Activated CD4-positive, alpha-beta memory T cell treated with anti-CD3 and anti-CD28 coated beads, Interleukin-2, amount 10 ng/mL, durations not matched to agents 7 days and 5 days (primary cell): ENCODE measurements at regions not wholly inside any gene's neighbourhood (a gene's known extent, or its start where the extent isn't known, plus 50 kb on each side); places are given as distances from the start of the nearest gene placed in this dataset.

Experiments
- CTCF ChIA-PET: fragments of 350-600 bp; sonication (Branson Sonifier 250); formaldehyde crosslinking; loops from one replicate; lab custom pipeline; 2021; ENCODE audit warnings: antibody characterized with exemption, inconsistent platforms; lab: Charles Lee
- POLR2A ChIA-PET: fragments of 350-600 bp; sonication (Branson Sonifier 250); formaldehyde crosslinking; loops from one replicate; lab custom pipeline; 2021; ENCODE audit warnings: antibody characterized with exemption; lab: Charles Lee
- DNase-seq: peaks from one replicate; pipeline ENCODE4 v3.0.0-alpha.2; 2020
- H3K27ac Mint-ChIP-seq: one replicate; pipeline ENCODE4 v1.8.0; 2021; ENCODE audit warnings: mild to moderate bottlenecking, mixed read lengths
- H3K27me3 Mint-ChIP-seq: one replicate; pipeline ENCODE4 v1.8.0; 2021; ENCODE audit warnings: mixed read lengths
- H3K36me3 Mint-ChIP-seq: one replicate; pipeline ENCODE4 v1.8.0; 2021; ENCODE audit warnings: low read depth, mixed read lengths
- H3K4me1 Mint-ChIP-seq: one replicate; pipeline ENCODE4 v1.8.0; 2021; ENCODE audit warnings: mixed read lengths
- H3K4me3 Mint-ChIP-seq: one replicate; pipeline ENCODE4 v1.8.0; 2021; ENCODE audit warnings: mild to moderate bottlenecking, mixed read lengths
- H3K9me3 Mint-ChIP-seq: one replicate; pipeline ENCODE4 v1.8.0; 2021; ENCODE audit warnings: mixed read lengths

DNA sequence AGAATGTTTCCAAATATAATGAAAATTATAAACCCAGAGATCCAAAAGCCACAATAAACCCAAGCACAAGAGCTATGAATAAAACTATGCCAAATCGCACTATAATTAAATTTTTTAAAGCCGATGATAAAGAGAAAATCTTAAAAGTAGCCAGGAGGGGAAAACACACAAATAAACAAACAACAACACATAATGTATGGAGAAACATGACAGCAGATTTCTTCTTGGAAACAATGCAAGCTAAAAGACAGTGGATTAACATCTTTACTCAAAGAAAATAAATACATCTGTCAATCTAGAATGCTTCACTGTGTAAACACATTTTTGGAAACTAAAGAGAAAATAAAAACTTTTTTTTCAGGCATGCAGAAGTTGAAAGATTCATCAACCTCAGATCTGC is 53.0 kb upstream of the SMOX start:
- Mint-ChIP-seq H3K4me1 (peaks cover 4% of the 10 kb centered on the region), H3K36me3 (no peaks in the 10 kb centered on the region), H3K9me3 (peaks cover 8% of the 10 kb centered on the region), H3K27me3 (peaks cover 16% of the 10 kb centered on the region), H3K27ac (no peak overlapping the region), H3K4me3 (no peak overlapping the region)
- no peak for DNase-seq
- POLR2A ChIA-PET: no interaction called here
- CTCF ChIA-PET: no interaction called here

DNA sequence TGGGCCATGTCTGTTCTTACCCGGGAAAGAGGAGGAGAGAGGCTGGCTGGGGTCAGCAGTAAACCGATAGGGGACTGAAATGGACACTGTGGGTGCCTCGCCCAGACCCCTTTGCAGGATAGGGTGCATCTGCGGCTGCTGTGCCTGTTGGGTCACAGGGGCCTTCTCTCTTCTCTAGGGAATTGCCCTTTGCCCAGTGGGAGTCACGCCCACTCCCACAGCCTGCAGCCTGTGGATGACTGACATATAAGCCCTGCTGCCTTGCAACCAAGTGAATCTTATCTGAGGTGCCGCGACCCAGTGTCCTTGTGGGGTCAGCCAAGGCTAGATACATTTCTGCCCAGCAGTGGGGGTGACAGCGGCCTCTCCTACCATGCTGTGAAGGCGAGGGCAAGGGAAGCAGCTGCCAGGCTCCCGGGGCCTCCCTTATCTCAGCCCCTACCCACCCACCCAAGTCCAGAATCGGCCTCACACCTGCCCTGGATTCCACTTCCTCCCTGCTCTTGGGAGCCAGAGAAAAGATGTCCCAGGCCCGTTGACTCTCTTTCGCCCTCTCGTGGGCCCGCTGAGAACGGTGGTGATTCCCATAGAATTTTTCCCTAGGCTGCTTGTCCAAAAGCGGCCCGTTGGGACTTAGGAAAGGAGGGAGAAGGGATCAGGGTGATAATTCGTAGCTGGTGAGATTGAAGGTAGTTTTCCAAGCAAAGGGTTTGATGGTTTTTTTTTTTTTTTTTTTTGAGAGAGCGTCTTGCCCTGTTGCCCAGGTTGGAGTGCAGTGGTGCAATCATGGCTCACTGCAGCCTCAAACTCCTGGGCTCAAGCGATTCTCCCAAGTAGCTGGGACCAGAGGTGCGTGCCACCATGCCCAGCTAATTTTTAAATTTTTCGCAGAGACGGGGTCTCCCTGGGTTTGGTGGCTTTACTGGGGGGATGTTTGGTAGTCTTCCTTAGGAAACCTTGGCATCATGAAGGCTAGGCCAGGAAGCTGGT is 56.8 kb upstream of the SMOX start:
- peaks cover 8% of the 10 kb centered on the region for H3K9me3 Mint-ChIP-seq
- no peak overlapping the region for H3K27ac Mint-ChIP-seq
- peaks cover 6% of the 10 kb centered on the region for H3K4me1 Mint-ChIP-seq
- DNase-seq: peak; percentile 58
- no peaks in the 10 kb centered on the region for H3K36me3 Mint-ChIP-seq
- POLR2A ChIA-PET: interaction anchor here (1.3 kb wide), 1 partner anchor 9 kb away, joined by 3 read pairs; no protein-coding TSS in a partner anchor
- CTCF ChIA-PET: interaction anchor here (0.7 to 1.5 kb wide), 6 partner anchors 9 to 305 kb away, joined by 3 to 5 read pairs (median 4); partner anchors contain the start of gene CENPB
- H3K4me3 Mint-ChIP-seq: no peak overlapping the region
- peaks cover 16% of the 10 kb centered on the region for H3K27me3 Mint-ChIP-seq

DNA sequence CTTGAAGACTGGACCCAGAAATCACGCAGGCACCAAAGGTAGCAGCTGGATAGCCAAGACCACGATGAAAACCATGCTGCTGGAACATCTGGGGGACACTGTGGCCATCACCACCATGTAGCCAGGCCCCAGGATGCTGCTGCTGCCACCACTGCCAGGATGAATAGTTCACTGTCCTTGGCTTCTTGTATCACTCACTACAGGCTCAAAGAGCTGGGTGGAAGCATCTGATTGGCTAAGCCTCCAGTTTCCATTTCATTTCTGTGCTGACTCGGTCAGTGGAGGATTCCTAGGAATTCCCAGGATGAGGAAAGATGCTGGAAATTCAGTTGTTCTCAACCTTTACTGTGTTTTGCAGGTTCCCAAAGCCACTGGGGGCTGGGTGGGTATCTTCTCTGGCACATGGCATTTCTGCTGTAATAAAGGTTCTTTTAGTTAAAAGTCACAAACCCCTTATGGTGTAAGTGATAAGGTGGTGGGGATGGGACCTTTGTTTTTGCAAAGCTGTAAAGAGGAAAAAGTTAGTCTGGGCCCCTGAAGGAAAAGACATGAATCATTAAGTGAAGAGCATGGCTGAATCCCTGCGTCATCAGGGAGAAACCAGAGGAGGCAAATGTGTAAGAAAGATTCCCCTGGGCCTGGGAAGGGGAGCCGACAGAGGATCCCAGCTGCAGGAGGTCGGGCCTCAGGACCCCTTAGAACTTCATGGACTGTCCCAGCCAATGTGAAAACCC is 57.7 kb upstream of the SMOX start:
- Mint-ChIP-seq H3K27ac (no peak overlapping the region), H3K9me3 (peaks cover 8% of the 10 kb centered on the region), H3K27me3 (peaks cover 16% of the 10 kb centered on the region), H3K4me1 (peaks cover 6% of the 10 kb centered on the region), H3K4me3 (no peak overlapping the region), H3K36me3 (no peaks in the 10 kb centered on the region)
- POLR2A ChIA-PET: interaction anchor here (1.5 kb wide), 1 partner anchor 53 kb away, joined by 3 read pairs; no protein-coding TSS in a partner anchor
- CTCF ChIA-PET: interaction anchor here (1.3 kb wide), 1 partner anchor 304 kb away, joined by 4 read pairs; the partner anchor contains the start of gene CENPB
- no peak for DNase-seq

DNA sequence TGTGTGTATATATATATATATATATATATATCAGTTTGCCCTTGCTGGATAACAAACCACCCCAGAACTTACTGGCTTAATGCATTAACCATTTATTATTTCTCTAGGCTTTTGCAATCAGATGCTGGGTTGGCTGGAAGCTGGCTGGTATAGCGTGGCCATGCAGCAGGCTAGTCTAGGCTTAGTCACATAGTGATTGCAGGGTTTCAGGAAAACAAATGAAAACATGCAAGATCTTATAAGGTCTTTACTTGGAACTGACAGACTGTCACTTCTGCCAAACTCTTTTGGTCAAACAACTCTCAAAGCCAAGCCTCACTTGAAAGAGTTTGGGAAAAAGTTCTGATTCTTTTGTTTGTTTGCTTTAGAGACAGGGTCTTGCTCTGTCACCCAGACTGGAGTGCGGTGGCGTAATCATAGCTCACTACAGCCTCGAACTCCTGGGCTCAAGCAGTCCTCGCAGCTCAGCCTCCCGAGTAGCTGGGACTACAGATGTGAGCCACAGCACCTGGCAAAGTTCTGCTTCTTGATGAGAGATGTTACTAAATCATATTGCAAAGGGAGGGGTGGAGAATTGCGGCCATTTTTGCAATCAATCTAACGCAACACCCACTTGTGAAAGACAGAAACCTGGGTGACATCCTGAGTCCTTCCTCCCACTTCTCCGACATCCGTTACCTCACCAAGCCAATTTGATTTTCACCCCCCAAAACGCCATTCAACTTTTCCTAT is 58.7 kb upstream of the SMOX start:
- POLR2A ChIA-PET: interaction anchor here (1.5 kb wide), 1 partner anchor 52 kb away, joined by 3 read pairs; no protein-coding TSS in a partner anchor
- peaks cover 14% of the 10 kb centered on the region for H3K4me1 Mint-ChIP-seq
- no peak for DNase-seq
- no peaks in the 10 kb centered on the region for H3K36me3 Mint-ChIP-seq
- CTCF ChIA-PET: no interaction called here
- H3K27me3 Mint-ChIP-seq: peaks cover 8% of the 10 kb centered on the region
- H3K9me3 Mint-ChIP-seq: peaks cover 1% of the 10 kb centered on the region
- no peak overlapping the region for H3K4me3 Mint-ChIP-seq
- H3K27ac Mint-ChIP-seq: no peak overlapping the region

DNA sequence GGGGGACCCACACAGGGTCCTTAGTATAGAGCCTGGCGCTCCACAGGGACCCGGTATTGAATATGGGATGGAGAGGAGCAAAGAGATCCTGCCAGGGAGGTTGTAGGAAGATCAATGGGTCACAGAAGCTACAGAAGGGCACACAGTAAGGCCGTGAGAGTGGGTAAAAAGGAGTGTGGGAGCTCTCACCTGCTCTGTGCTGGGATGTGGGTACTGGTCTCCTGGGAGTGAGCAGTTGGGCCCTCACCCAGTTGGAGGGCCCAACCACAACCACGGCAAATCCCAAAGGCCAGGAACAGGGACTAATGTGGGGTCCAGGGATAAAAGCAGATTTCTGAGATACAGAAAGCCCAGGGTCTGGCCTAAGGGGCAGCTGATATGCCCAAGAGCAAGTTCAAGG is 59.9 kb upstream of the SMOX start:
- Mint-ChIP-seq H3K9me3 (no peaks in the 10 kb centered on the region), H3K27ac (no peak overlapping the region), H3K27me3 (peaks cover 1% of the 10 kb centered on the region), H3K4me1 (peaks cover 26% of the 10 kb centered on the region), H3K4me3 (no peak overlapping the region), H3K36me3 (no peaks in the 10 kb centered on the region)
- ChIA-PET POLR2A (no interaction called here), CTCF (no interaction called here)
- no peak for DNase-seq

DNA sequence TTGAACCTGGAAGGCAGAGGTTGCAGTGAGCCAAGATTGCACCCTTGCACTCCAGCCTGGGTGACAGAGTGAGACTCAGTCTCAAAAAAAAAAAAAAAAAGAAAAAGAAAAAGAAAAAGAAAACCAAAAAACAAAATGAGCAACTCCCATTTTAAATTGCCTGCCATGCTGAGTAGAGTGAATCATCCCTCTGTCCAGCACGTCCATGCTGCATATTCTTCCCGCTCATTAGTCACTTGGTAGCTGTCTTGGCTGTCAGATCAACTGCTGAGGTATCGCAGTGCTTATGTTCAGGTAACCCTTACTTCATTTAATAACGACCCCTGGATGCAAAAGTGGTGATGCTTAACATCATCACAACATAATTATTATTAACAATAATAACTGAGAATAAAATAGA is 60.7 kb upstream of the SMOX start:
- POLR2A ChIA-PET: no interaction called here
- H3K27ac Mint-ChIP-seq: no peak overlapping the region
- DNase-seq: no peak
- no peaks in the 10 kb centered on the region for H3K36me3 Mint-ChIP-seq
- H3K4me3 Mint-ChIP-seq: no peak overlapping the region
- H3K4me1 Mint-ChIP-seq: peaks cover 32% of the 10 kb centered on the region
- CTCF ChIA-PET: interaction anchor here (1.1 to 1.2 kb wide), 2 partner anchors 96 to 181 kb away, joined by 3 to 5 read pairs; no protein-coding TSS in a partner anchor
- peaks cover 1% of the 10 kb centered on the region for H3K27me3 Mint-ChIP-seq
- H3K9me3 Mint-ChIP-seq: no peaks in the 10 kb centered on the region

DNA sequence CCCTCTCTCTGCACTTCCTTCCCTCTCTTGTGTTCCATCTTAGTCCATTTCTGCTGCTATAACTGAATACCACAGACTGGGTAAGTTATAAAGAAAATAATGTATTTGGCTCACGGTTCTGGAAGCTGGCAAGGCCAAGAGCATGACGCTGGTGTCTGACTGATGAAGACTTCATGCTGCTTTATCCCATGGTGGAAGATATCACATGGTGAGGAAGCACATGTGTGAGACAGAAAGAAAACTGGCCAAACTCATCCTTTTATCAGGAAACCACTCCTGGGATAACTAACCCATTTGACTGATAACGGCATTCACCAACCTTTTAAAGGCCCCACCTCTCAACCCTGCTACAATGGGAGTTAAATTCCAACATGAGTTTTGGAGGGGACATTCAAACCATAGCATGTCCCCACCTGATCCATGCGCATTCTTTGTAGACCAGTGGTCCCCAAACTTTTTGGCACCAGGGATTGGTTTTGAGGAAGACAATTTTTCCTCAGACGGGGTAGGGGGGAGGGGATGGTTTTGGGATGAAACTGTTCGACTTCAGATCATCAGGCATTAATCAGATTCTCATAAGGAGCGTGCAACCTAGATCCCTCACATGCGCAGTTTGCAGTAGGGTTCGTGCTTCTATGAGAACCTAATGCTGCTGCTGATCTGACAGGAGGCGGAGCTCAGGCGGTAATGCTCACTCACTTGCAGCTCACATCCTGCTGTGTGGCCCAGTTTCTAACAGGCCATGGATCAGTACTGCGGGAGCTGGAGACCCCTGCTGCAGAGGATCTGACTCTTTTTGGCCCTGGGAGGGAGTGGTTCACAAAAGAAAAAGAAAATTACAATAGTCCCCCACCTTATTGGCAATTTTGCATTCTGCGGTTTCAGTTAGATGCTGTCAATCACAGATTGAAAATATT is 61.6 kb upstream of the SMOX start:
- Mint-ChIP-seq H3K9me3 (peaks cover 2% of the 10 kb centered on the region), H3K4me3 (no peak overlapping the region), H3K27ac (no peak overlapping the region), H3K4me1 (peaks cover 40% of the 10 kb centered on the region), H3K36me3 (peaks cover 4% of the 10 kb centered on the region), H3K27me3 (peaks cover 1% of the 10 kb centered on the region)
- CTCF ChIA-PET: interaction anchor here (0.6 to 3.3 kb wide), 7 partner anchors 15 to 300 kb away, joined by 3 to 26 read pairs (median 7); partner anchors contain the start of genes CENPB and RNF24
- DNase-seq: no peak
- POLR2A ChIA-PET: interaction anchor here (1.9 kb wide), 1 partner anchor 200 kb away, joined by 9 read pairs; no protein-coding TSS in a partner anchor

DNA sequence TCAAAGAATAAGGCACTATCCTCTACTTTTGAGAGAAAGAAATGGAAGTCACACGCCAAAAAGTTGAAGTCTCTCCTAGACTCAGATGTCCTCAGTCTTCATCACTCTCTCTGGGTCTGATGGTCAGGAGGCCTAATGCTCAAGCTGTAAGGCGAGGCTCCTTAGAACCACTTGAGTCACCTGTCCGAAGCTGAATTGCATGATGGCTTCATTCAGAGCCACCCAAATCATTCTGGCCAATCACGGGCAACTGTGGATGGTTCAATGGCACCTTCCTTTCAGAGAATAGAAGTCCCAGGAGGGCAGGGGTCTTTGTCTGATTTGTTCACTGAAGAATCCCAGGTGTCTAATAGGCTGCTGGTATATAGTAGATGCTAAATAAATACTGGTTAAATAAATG is 63.9 kb upstream of the SMOX start:
- POLR2A ChIA-PET: interaction anchor here (0.9 to 4.6 kb wide), 6 partner anchors 13 to 264 kb away, joined by 3 to 32 read pairs (median 8); partner anchors contain the start of gene AP5S1
- Mint-ChIP-seq H3K36me3 (peaks cover 10% of the 10 kb centered on the region), H3K4me3 (no peak overlapping the region), H3K9me3 (peaks cover 7% of the 10 kb centered on the region), H3K27me3 (no peaks in the 10 kb centered on the region), H3K27ac (peak overlapping the region; percentile 53), H3K4me1 (peaks cover 43% of the 10 kb centered on the region)
- no peak for DNase-seq
- CTCF ChIA-PET: interaction anchor here (0.6 to 3.3 kb wide), 40 partner anchors 10 to 408 kb away, joined by 3 to 26 read pairs (median 5); partner anchors contain the start of genes ADISSP, AP5S1, CENPB and RNF24

DNA sequence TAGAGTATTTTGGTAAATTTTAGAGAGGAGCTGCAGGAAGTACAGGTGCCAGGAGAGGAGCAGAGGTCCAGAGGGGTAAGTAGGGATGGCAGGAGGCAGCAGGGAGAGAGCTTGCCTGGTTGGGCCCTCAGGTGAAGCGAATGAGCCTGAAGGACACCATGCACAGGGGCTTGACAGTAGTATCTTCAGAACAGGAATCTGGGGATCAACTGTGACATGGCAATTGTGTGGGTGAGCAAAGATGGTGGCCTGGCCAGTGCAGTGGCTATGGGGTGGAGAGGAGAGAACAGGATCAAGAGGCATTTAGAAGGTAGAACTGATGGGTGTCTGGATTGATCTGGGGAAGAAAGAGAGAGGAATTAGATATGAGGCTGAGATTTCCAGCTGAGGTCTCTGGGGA is 64.5 kb upstream of the SMOX start:
- no peak for DNase-seq
- Mint-ChIP-seq H3K27me3 (no peaks in the 10 kb centered on the region), H3K36me3 (peaks cover 10% of the 10 kb centered on the region), H3K4me3 (peak overlapping the region; percentile 0), H3K4me1 (peaks cover 46% of the 10 kb centered on the region), H3K27ac (peak overlapping the region; percentile 88), H3K9me3 (peaks cover 7% of the 10 kb centered on the region)
- POLR2A ChIA-PET: interaction anchor here (0.7 to 4.6 kb wide), 6 partner anchors 13 to 316 kb away, joined by 3 to 32 read pairs (median 4); partner anchors contain the start of genes ADISSP and PANK2
- CTCF ChIA-PET: interaction anchor here (0.8 to 3.3 kb wide), 12 partner anchors 12 to 297 kb away, joined by 3 to 26 read pairs (median 6); partner anchors contain the start of genes AP5S1, CENPB and RNF24

DNA sequence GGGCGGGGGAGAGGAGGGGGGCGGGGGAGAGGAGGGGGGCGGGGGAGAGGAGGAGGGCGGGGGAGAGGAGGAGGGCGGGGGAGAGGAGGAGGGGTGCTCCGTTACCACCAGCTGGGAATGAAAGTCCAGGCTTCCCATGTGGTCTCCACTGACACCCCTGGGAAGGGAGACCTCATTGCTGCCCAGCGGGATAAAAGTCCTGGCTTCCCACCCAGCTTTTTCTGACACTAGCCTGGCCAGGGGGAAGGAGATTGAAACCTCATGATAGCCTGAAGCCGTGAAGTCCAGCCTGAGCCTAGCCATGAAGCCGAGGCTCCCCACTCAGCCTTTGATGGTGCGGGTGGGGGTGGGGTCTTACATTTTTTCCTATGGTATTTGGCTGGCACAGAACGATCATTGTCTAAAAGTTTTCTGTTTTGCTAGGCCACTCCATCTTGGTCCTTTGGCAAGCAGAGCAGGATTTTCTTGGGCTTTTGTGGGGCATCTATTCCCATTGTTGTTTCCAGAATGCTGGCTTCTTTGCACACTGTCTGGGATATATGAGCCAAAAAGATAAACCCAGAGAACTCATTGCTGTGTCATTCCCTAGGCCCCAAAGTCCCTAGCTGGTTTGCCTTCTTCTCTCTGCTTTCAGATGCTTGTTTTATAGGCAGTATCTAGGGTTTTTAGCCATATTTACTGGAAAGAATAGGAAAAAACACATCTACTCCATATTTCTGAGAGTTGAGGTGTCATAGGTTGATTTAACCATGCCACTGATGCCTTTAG is 65.3 kb upstream of the SMOX start:
- ChIA-PET CTCF (interaction anchor here (0.8 to 3.3 kb wide), 7 partner anchors 11 to 271 kb away, joined by 3 to 24 read pairs (median 4); no protein-coding TSS in a partner anchor), POLR2A (interaction anchor here (0.7 to 4.6 kb wide), 15 partner anchors 9 to 316 kb away, joined by 3 to 32 read pairs (median 4); partner anchors contain the start of genes ADISSP, AP5S1, PANK2 and RNF24)
- DNase-seq: no peak
- Mint-ChIP-seq H3K36me3 (peaks cover 10% of the 10 kb centered on the region), H3K27ac (peak overlapping the region; percentile 88), H3K27me3 (no peaks in the 10 kb centered on the region), H3K4me3 (peak overlapping the region; percentile 2), H3K4me1 (peaks cover 53% of the 10 kb centered on the region), H3K9me3 (peaks cover 7% of the 10 kb centered on the region)
